RWPE2 (cell line): ENCODE measurements at regions not wholly inside any gene's neighbourhood (a gene's known extent, or its start where the extent isn't known, plus 50 kb on each side); places are given as distances from the start of the nearest gene placed in this dataset.

Source experiments
- ATAC-seq: fragments of 200-7000 bp; cut with Tn5 transposase; 3 replicates; pipeline ENCODE4 v1.9.1; 2021; ENCODE audit warnings: low read depth
- DNase-seq: peaks from one replicate; pipeline ENCODE4 v3.0.0-alpha.2; 2020; ENCODE audit warnings: low spot score
- H3K27ac ChIP-seq: fragments of 450-650 bp; 2 replicates; pipeline ENCODE4 v1.5.1; 2017; ENCODE audit warnings: mild to moderate bottlenecking; ENCODE audit not compliant: poor library complexity, severe bottlenecking
- H3K27me3 ChIP-seq: fragments of 250-450 bp; sonication (Bioruptor Pico); 2 replicates; pipeline ENCODE4 v1.5.1; 2021; ENCODE audit warnings: mild to moderate bottlenecking, moderate library complexity; ENCODE audit not compliant: insufficient read depth, poor library complexity, severe bottlenecking
- H3K36me3 ChIP-seq: fragments of 250-450 bp; sonication (Bioruptor Pico); 2 replicates; pipeline ENCODE4 v1.5.1; 2020; ENCODE audit warnings: low read depth, mild to moderate bottlenecking, moderate library complexity
- H3K4me1 ChIP-seq: fragments of 250-450 bp; sonication (Bioruptor Pico); 2 replicates; pipeline ENCODE4 v1.5.1; 2021; ENCODE audit warnings: mild to moderate bottlenecking, moderate library complexity; ENCODE audit not compliant: insufficient read depth, poor library complexity, severe bottlenecking
- H3K4me3 ChIP-seq: fragments of 250-450 bp; sonication (Bioruptor Pico); 2 replicates; pipeline ENCODE4 v1.5.1; 2021; ENCODE audit warnings: mild to moderate bottlenecking, moderate library complexity; ENCODE audit not compliant: severe bottlenecking
- H3K9me3 ChIP-seq: fragments of 250-450 bp; sonication (Bioruptor Pico); 2 replicates; pipeline ENCODE4 v1.5.1; 2021; ENCODE audit warnings: mild to moderate bottlenecking, moderate library complexity; ENCODE audit not compliant: severe bottlenecking
- CTCF ChIP-seq: fragments of 450-650 bp; IDR thresholded peaks from one replicate; pipeline ENCODE4 v1.5.1; 2017; ENCODE audit warnings: mild to moderate bottlenecking, moderate library complexity; ENCODE audit not compliant: poor library complexity, severe bottlenecking

- H3K27ac ChIP-seq: no peak overlapping the region
- H3K36me3 ChIP-seq: no peaks in the 10 kb centered on the region
- H3K27me3 ChIP-seq: peaks cover 4% of the 10 kb centered on the region
- DNase-seq (no peak), ATAC-seq (no peak)
- TF ChIP-seq CTCF: no peak
- no peaks in the 10 kb centered on the region for H3K4me1 ChIP-seq
- H3K4me3 ChIP-seq: no peak overlapping the region
- no peaks in the 10 kb centered on the region for H3K9me3 ChIP-seq
Measured at GRCh38 chr16:51210087-51210486, 59.0 kb upstream of the SALL1 start.

DNA sequence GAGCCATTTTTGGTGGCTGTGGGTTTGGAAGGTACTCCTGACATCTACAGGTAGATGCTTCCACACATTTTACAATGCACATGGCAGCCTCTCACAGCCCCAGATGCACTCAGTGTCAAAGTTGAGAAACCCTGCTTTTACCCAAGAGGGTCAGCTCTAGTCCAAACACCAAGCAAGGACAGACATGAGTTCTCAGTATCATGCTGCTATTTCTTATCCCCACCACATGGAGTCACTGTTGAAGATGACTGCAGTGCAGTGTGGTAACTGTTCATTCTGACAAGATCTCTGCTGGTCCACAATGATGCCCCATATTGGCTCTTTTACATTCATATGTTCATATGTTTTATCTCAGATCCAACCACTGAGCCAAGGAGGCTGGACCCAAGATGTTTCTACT lies 50.5 kb upstream of the SALL1 start:
- Histone ChIP-seq H3K36me3 (no peaks in the 10 kb centered on the region), H3K27ac (no peak overlapping the region), H3K9me3 (no peaks in the 10 kb centered on the region), H3K4me3 (no peak overlapping the region), H3K4me1 (no peaks in the 10 kb centered on the region), H3K27me3 (no peaks in the 10 kb centered on the region)
- DNase-seq (no peak), ATAC-seq (no peak)
- TF ChIP-seq CTCF: no peak
